ENCODE measurements at regions not wholly inside any gene's neighbourhood (a gene's known extent, or its start where the extent isn't known, plus 50 kb on each side); places are given as distances from the start of the nearest gene placed in this dataset.
"Not testable (repeated sequence)": the region's sequence is repeated elsewhere in the genome, so short reads cannot be mapped to it uniquely, and the experiment has no call there.

- DNase-seq (ENCODE audit: low spot score in 2 of 2) = no peak
- 66 to 71% methylated on average over 7 of the region's 7 CpGs for WGBS, 2 donors
- H3K4me3 ChIP-seq (ENCODE audit: low read depth, poor library complexity, severe bottlenecking) = no peak overlapping the region
- TF ChIP-seq CTCF (IDR thresholded peaks at IDR 0.05) (no peak), POLR2A (IDR thresholded peaks at IDR 0.05) (no peak)
- intact Hi-C loops (cut with DNase I; ENCODE audit: low total_unique reads) = no loop called here
Observed at GRCh38 chr10:44116474-44116873, 268.4 kb downstream of the CXCL12 start.

GRCh38 chr10:44115516-44115915 is 269.4 kb downstream of the CXCL12 start:
- no peak for DNase-seq (ENCODE audit: low spot score in 2 of 2)
- H3K4me3 ChIP-seq (ENCODE audit: low read depth, poor library complexity, severe bottlenecking) = no peak overlapping the region
- TF ChIP-seq POLR2A (IDR thresholded peaks at IDR 0.05) (no peak), CTCF (IDR thresholded peaks at IDR 0.05) (no peak)
- 72 to 74% methylated on average over 5 of the region's 5 CpGs for WGBS, 2 donors
- intact Hi-C loops (cut with DNase I; ENCODE audit: low total_unique reads) = no loop called here

GRCh38 chr10:44114441-44114840 is 270.5 kb downstream of the CXCL12 start:
- no peak for DNase-seq (ENCODE audit: low spot score in 2 of 2)
- 100% methylated on average over 1 of the region's 1 CpG for WGBS, 2 donors
- TF ChIP-seq POLR2A (IDR thresholded peaks at IDR 0.05) = no peak
- TF ChIP-seq CTCF (IDR thresholded peaks at IDR 0.05) = no peak
- no peak overlapping the region for H3K4me3 ChIP-seq (ENCODE audit: low read depth, poor library complexity, severe bottlenecking)
- intact Hi-C loops (cut with DNase I; ENCODE audit: low total_unique reads) = no loop called here

- DNase-seq (ENCODE audit: low spot score in 2 of 2); intact Hi-C loops (cut with DNase I; ENCODE audit: low total_unique reads); H3K4me3 ChIP-seq (ENCODE audit: low read depth, poor library complexity, severe bottlenecking): not testable (repeated sequence)
- WGBS, 2 donors = 60 to 61% methylated on average over 4 of the region's 4 CpGs
Observed at GRCh38 chr10:44112280-44112679, 272.6 kb downstream of the CXCL12 start.

- no peak overlapping the region for H3K4me3 ChIP-seq (ENCODE audit: low read depth, poor library complexity, severe bottlenecking)
- intact Hi-C loops (cut with DNase I; ENCODE audit: low total_unique reads) = no loop called here
Observed at GRCh38 chr10:44105696-44106095, 279.2 kb downstream of the CXCL12 start.

GRCh38 chr10:44102726-44103255 is 282.1 kb downstream of the CXCL12 start:
- WGBS, 2 donors = 88 to 90% methylated on average over 5 of the region's 5 CpGs
- DNase-seq (ENCODE audit: low spot score in 2 of 2) = no peak
- H3K4me3 ChIP-seq (ENCODE audit: low read depth, poor library complexity, severe bottlenecking) = no peak overlapping the region
- intact Hi-C loops (cut with DNase I; ENCODE audit: low total_unique reads) = no loop called here
- TF ChIP-seq CTCF (IDR thresholded peaks at IDR 0.05) = no peak
- TF ChIP-seq POLR2A (IDR thresholded peaks at IDR 0.05) = no peak

More at GRCh38 chr10:44105696-44106095, 279.2 kb downstream of the CXCL12 start:
- TF ChIP-seq POLR2A (IDR thresholded peaks at IDR 0.05) (no peak), CTCF (IDR thresholded peaks at IDR 0.05) (no peak)
- WGBS, 2 donors = 51 to 70% methylated on average over 4 of the region's 4 CpGs
- DNase-seq (ENCODE audit: low spot score in 2 of 2) = no peak
